Central memory CD8-positive, alpha-beta T cell (primary cell): ENCODE measurements at regions not wholly inside any gene's neighbourhood (a gene's known extent, or its start where the extent isn't known, plus 50 kb on each side); places are given as distances from the start of the nearest gene placed in this dataset.
"Not testable (repeated sequence)": the region's sequence is repeated elsewhere in the genome, so short reads cannot be mapped to it uniquely, and the experiment has no call there.

Source experiments
- ATAC-seq: fragments of 150-1000 bp; cut with Tn5 transposase; replicated peaks from 2 replicates; pipeline ENCODE4 v1.10.0; 2022; ENCODE audit warnings: mild to moderate bottlenecking, moderate FRiP score, moderate number of reproducible peaks; ENCODE audit not compliant: poor library complexity, severe bottlenecking; ENCODE audit errors: extremely low read depth
- DNase-seq, 2 donors: peaks; one replicate each; pipeline ENCODE4 v3.0.0; 2021; ENCODE audit warnings: low spot score in 2 of 2
- H3K27ac Mint-ChIP-seq: one replicate; pipeline ENCODE4 v1.8.0; 2022; ENCODE audit warnings: low read depth, mild to moderate bottlenecking, moderate library complexity, mixed read lengths
- H3K27me3 Mint-ChIP-seq: one replicate; pipeline ENCODE4 v1.8.0; 2022; ENCODE audit warnings: mixed read lengths
- H3K36me3 Mint-ChIP-seq: one replicate; pipeline ENCODE4 v1.8.0; 2022; ENCODE audit warnings: mild to moderate bottlenecking, moderate library complexity, mixed read lengths; ENCODE audit not compliant: insufficient read depth
- H3K4me1 Mint-ChIP-seq: one replicate; pipeline ENCODE4 v1.8.0; 2022; ENCODE audit warnings: mixed read lengths
- H3K4me3 Mint-ChIP-seq: one replicate; pipeline ENCODE4 v1.8.0; 2022; ENCODE audit warnings: mild to moderate bottlenecking, moderate library complexity, mixed read lengths
- H3K9me3 Mint-ChIP-seq: one replicate; pipeline ENCODE4 v1.8.0; 2022; ENCODE audit warnings: mixed read lengths

DNA sequence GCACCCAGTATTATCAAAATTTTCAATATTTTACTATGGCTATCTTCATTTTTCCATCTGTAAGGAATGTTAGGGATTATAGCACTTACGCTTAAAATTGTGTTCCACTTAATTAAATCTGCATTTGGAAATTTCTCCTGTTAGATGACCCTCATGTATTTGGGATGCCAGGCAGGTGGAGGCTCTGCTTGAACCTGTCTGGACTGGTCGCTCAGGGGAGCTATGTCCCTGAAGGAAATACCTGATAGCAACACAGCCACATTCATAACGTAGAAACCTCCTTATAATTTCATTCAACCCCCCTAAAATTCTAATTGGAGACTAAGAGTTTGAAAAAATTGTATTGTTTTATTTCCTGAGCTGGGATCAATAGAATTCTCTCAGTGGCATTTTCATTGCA is 636.0 kb upstream of the MMS22L start:
- Mint-ChIP-seq H3K4me1 (no peaks in the 10 kb centered on the region), H3K36me3 (peaks cover 2% of the 10 kb centered on the region), H3K27ac (no peak overlapping the region), H3K9me3 (peaks cover 11% of the 10 kb centered on the region), H3K27me3 (no peaks in the 10 kb centered on the region), H3K4me3 (no peak overlapping the region)
- no peak for ATAC-seq
- no peak for DNase-seq

DNA sequence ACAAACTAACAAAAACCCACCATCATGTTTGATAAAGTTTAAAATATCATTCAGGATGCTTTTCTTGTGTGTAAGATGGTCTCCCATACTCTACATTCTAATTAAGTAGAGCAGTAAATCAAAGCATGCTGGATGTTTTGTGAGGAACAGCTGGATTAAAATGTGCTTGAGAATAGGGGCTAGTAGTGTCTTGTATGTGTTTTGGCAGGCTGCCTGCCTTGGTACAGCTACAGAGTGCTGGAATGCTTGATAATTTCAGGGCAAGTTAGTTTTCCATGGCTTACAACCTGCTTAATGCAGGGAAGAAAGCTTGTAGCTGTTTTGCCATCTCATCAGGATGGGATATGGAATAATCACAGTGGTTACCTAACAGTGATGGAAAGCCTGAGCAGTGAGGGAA is 636.6 kb upstream of the MMS22L start:
- no peaks in the 10 kb centered on the region for H3K4me1 Mint-ChIP-seq
- no peaks in the 10 kb centered on the region for H3K27me3 Mint-ChIP-seq
- DNase-seq (no peak), ATAC-seq (no peak)
- peaks cover 14% of the 10 kb centered on the region for H3K9me3 Mint-ChIP-seq
- H3K27ac Mint-ChIP-seq: no peak overlapping the region
- H3K4me3 Mint-ChIP-seq: no peak overlapping the region
- H3K36me3 Mint-ChIP-seq: peaks cover 2% of the 10 kb centered on the region

DNA sequence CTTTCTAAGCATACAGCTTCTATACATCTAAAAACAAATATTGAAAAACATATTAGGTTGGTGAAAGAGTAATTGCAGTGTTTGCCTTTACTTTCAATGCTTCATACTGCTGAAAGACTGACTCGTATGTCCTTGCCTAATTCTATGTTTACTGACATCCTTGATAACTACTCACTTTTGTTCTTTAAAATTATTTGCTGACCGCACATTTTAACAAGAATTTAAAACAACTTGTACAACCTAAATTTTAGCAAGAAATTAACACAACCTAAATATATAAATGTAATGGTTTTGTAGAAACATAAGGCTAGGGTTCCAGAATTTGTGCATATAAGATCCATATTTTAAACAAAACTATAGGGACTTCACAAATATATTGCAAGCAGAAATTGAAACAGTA is 640.2 kb upstream of the MMS22L start:
- Mint-ChIP-seq H3K27ac (no peak overlapping the region), H3K4me3 (no peak overlapping the region), H3K9me3 (peaks cover 11% of the 10 kb centered on the region), H3K36me3 (peaks cover 2% of the 10 kb centered on the region), H3K27me3 (no peaks in the 10 kb centered on the region), H3K4me1 (no peaks in the 10 kb centered on the region)
- DNase-seq (no peak), ATAC-seq (no peak)

DNA sequence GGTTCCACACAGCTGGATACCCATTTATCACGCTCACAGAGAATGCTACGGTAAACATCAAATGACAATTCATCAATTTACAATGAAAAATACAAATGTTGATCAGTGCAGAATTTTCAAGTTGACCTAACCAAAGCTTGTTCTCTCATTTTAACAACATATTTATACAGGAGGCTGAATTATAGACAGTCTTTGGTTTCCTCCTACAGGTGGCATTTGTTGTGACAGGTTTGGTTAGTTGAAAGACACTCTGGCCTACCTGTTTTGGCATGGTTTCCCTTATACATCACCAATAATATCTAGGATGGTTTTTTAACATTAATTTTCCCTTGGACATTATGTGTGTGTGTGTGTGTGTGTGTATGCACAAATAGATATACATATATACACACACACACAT is 642.5 kb upstream of the MMS22L start:
- DNase-seq (no peak), ATAC-seq (no peak)
- Mint-ChIP-seq H3K27me3 (no peaks in the 10 kb centered on the region), H3K27ac (no peak overlapping the region), H3K4me3 (no peak overlapping the region), H3K4me1 (no peaks in the 10 kb centered on the region), H3K36me3 (no peaks in the 10 kb centered on the region), H3K9me3 (peaks cover 11% of the 10 kb centered on the region)

DNA sequence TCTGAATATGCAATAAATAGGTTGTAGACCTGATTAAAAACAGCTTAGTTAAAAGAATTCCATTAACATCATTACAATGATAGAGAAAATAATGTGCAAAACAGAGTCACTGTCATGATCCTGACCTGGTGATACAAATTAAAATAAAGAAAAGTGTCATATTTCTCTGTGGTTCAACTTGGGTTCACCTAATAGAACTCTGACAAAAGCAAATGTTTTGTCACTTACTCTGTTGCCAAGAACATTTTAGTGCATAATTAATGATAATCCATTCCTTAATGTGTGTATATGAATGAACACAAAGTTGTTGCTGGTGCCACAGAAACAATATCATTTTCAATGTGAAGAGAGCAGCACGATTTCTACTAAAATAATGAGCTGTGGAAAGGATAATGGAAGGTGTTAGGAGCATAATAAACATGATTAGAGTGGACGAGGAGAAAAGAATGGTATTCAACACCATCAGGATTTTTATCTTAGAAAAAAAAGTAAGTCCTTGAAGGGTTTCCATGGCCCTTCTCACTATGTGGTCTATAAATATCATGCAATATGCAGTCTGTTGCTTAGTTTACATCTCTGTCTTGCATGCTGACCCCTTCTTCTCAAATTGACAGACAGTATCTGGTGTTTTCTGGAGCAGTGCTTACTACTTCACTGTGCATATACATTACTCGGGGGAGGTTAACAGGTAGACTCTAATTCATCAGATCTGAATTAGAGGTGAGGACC is 656.6 kb upstream of the MMS22L start:
- Mint-ChIP-seq H3K4me1 (no peaks in the 10 kb centered on the region), H3K4me3 (no peak overlapping the region), H3K27me3 (no peaks in the 10 kb centered on the region), H3K36me3 (peaks cover 2% of the 10 kb centered on the region), H3K9me3 (peaks cover 13% of the 10 kb centered on the region), H3K27ac (no peak overlapping the region)
- ATAC-seq: no peak
- DNase-seq: no peak

DNA sequence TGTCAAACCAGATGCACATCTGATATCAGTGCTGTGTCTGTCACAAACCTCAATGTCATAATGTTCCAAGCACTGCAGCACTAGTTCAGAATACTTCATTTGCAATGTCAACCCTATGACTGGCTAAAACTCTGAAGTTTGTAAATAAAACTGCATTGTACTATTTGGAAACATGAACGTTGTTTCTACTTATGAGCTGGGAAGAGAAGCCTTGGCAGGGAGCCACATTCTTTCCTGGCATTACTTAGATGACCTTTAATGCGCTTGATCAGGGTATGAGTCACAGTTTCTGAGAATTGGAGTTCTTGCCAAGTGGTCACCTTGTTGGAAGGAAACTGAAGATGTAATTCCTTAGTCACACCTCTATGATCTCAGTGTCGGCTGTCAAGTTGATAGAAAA is 664.8 kb upstream of the MMS22L start:
- DNase-seq (no peak), ATAC-seq (no peak)
- Mint-ChIP-seq H3K4me3 (no peak overlapping the region), H3K9me3 (peaks cover 2% of the 10 kb centered on the region), H3K36me3 (no peaks in the 10 kb centered on the region), H3K4me1 (no peaks in the 10 kb centered on the region), H3K27ac (no peak overlapping the region), H3K27me3 (no peaks in the 10 kb centered on the region)

DNA sequence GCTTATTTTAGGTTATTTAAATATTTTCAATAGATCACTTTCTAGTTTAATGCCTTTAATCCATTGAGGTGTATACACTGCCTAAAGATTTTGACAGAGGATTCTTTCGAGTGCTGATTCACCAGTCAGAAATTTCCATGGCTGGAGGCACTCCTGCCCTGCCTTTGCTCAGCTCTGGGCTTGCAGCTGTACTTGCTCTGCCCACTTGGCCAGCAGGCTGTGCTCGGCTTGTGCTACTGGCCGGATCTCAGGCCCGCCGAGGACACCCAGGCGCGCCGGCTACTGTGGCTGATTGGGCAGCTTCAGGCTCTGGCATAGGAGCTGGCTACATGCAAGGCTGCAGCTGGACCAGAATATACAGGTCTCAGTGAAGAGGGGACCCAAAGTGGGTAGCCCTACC is 675.1 kb upstream of the MMS22L start:
- Mint-ChIP-seq H3K27ac (no peak overlapping the region), H3K27me3 (no peaks in the 10 kb centered on the region), H3K9me3 (peaks cover 32% of the 10 kb centered on the region), H3K4me3 (no peak overlapping the region), H3K36me3 (no peaks in the 10 kb centered on the region), H3K4me1 (no peaks in the 10 kb centered on the region)
- DNase-seq: no peak
- no peak for ATAC-seq

DNA sequence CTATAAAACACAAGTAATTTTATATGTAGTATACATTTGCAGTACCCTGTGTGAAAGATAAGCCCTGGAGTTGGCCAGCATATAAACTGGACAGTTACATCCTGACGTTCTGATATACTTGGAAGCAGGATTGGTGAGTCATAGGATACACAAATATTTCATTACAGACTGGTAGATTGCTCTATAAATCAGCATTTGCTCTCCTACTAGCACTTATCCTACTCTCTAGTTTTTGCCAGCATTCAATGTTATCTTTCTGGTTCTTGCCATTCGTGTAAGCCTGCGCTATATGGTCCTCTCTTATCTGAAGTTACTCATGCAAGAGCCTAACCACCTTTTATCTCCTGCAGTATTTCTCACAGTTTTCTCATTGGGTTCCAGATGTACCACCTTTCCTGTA is 680.2 kb upstream of the MMS22L start:
- Mint-ChIP-seq H3K27me3 (no peaks in the 10 kb centered on the region), H3K36me3 (no peaks in the 10 kb centered on the region), H3K9me3 (peaks cover 21% of the 10 kb centered on the region), H3K4me3 (no peak overlapping the region), H3K27ac (no peak overlapping the region), H3K4me1 (no peaks in the 10 kb centered on the region)
- ATAC-seq (no peak), DNase-seq (no peak)

DNA sequence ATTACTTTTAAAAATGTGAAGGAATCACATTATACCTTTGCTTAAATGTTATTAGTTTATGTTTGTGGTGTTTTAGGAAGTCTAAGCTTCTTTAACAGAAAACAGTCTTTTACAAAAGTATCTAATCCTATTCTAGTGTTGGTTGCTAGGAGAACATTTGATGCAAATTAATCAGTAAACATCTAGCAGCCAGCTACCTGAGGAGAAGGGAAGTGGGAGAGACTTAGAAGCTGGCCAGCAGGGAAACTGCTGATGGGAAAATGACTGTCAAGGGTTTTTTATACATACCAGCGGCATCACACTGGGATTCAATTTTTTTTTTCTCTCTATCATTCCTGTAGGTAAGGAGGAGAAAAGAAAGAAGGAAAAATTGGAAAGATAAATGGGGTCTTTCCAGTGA is 686.0 kb upstream of the MMS22L start:
- Mint-ChIP-seq H3K4me3 (no peak overlapping the region), H3K9me3 (peaks cover 8% of the 10 kb centered on the region), H3K27ac (no peak overlapping the region), H3K36me3 (no peaks in the 10 kb centered on the region), H3K27me3 (no peaks in the 10 kb centered on the region), H3K4me1 (no peaks in the 10 kb centered on the region)
- DNase-seq: no peak
- no peak for ATAC-seq

DNA sequence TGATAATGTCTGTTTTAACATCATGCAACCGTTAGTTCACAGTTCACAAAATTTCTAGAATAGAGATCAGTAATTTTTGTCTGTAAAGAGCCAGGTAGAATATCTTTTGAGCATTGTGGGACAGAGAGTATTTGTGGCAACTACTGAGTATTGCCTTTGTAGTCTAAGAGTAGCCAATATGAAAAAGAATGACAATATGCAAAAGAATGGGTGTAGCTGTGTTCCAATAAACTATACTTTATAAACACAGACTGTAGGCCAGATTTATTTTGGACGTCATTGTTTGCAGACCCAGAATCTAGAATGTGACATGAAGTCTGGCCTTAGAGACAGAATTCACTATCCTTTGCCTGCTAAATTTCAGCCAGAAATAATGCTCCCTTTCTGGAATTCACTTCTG is 694.1 kb upstream of the MMS22L start:
- Mint-ChIP-seq H3K4me1 (no peaks in the 10 kb centered on the region), H3K27ac (no peak overlapping the region), H3K4me3 (no peak overlapping the region), H3K27me3 (no peaks in the 10 kb centered on the region), H3K9me3 (peaks cover 5% of the 10 kb centered on the region), H3K36me3 (no peaks in the 10 kb centered on the region)
- no peak for DNase-seq
- ATAC-seq: no peak

DNA sequence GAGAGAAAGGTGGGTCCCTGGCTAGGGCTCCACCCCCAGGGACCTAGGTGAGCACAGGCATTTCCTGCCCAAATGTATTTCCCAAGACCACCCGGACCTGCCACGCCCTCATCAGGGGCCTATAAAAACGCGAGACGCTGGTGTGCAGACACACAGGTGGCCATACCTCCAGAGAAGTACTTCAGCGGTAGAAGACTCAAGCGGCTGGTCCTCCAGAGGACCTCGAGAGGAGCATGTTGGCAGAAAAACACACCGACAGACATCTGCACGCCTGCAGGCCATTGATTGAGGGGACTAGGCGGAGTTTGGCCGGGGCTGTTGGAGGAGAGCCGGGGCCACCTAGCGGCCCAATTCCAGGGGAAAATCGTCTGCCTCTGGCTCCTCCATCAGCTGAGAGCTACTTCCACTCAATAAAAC is 695.8 kb upstream of the MMS22L start:
- Mint-ChIP-seq H3K4me1 (no peaks in the 10 kb centered on the region), H3K27me3 (no peaks in the 10 kb centered on the region), H3K36me3 (no peaks in the 10 kb centered on the region), H3K9me3 (peaks cover 5% of the 10 kb centered on the region), H3K4me3 (no peak overlapping the region), H3K27ac (no peak overlapping the region)
- ATAC-seq (no peak), DNase-seq (no peak)

DNA sequence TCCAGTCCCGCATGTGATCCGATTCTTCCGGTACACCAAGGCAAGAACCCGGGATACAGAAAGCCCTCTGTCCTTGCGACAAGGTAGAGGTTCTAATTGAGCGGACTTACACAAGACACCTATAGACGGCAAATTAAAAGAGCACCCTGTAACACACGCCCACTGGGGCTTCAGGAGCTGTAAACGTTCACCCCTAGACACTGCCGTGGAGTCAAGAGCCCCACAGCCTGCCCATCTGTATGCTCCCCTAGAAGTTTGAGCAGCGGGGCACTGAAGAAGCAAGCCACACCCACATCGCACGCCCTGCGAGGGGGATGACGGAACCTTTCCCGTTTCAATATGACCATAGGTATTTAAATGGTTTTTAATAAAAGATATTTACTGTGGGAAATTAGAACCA is 696.3 kb upstream of the MMS22L start:
- H3K4me1 Mint-ChIP-seq, H3K27ac Mint-ChIP-seq, H3K27me3 Mint-ChIP-seq, H3K4me3 Mint-ChIP-seq, H3K36me3 Mint-ChIP-seq, H3K9me3 Mint-ChIP-seq, ATAC-seq, DNase-seq: not testable (repeated sequence)

DNA sequence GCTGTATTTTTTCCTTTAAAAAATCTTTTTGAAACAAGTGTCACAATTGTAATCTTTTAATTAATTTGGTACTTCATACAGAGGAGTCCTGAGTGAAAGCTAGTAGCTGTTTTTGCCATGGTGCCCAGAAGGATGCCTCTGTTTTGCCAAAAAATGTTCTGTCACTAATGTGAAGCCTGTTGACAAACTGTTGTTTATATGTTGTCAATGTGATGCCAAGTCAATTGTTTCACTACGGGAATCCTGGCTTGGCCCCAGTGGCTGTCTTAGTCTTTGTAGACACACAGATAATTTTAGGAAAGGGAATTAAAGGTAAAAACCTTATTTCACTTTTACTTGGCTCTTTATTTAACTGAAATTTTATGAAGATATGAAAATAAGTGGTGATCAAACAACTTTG is 706.4 kb upstream of the MMS22L start:
- H3K36me3 Mint-ChIP-seq: no peaks in the 10 kb centered on the region
- H3K4me1 Mint-ChIP-seq: no peaks in the 10 kb centered on the region
- peaks cover 7% of the 10 kb centered on the region for H3K9me3 Mint-ChIP-seq
- DNase-seq (no peak), ATAC-seq (no peak)
- H3K27ac Mint-ChIP-seq: no peak overlapping the region
- no peaks in the 10 kb centered on the region for H3K27me3 Mint-ChIP-seq
- H3K4me3 Mint-ChIP-seq: no peak overlapping the region

DNA sequence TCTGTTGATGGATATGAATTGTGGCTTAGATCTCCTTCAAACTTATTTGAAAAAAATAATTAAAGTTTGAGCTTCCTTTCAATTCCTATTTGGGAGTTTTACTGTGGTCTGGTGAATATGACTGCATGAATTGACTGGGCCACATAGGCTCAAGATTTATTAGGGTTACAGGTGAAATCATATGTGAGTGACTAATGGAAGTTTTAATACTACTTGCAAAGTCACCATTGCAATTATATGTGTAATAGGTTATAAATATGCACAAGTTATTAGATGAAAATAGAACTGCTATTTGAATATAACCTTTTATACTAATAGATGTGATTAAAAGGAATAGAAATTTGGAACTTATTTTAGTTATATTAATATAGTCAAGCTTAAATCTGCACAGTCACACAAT is 712.1 kb upstream of the MMS22L start:
- DNase-seq: no peak
- H3K4me3 Mint-ChIP-seq: no peak overlapping the region
- H3K36me3 Mint-ChIP-seq: no peaks in the 10 kb centered on the region
- no peaks in the 10 kb centered on the region for H3K27me3 Mint-ChIP-seq
- no peaks in the 10 kb centered on the region for H3K4me1 Mint-ChIP-seq
- ATAC-seq: no peak
- H3K9me3 Mint-ChIP-seq: peaks cover 12% of the 10 kb centered on the region
- no peak overlapping the region for H3K27ac Mint-ChIP-seq
